GM12864 (cell line): ENCODE measurements at regions not wholly inside any gene's neighbourhood (a gene's known extent, or its start where the extent isn't known, plus 50 kb on each side); places are given as distances from the start of the nearest gene placed in this dataset.

ENCODE experiments used
- DNase-seq: peaks from one replicate; pipeline ENCODE4 v3.0.0-alpha.2; 2011; ENCODE audit warnings: low read depth
- H3K4me3 ChIP-seq: 2 replicates; pipeline ENCODE4 v1.5.1; 2011; ENCODE audit warnings: mild to moderate bottlenecking, low read depth, low read length, control low read depth
- TF ChIP-seq, protein P1 (sequence below): IDR thresholded peaks from 2 replicates; pipeline ENCODE4 v1.5.1; 2011; ENCODE audit warnings: low read depth, mild to moderate bottlenecking, moderate library complexity, low read length, control low read depth, inconsistent platforms; ENCODE audit errors: missing control alignments

- DNase-seq = no peak
- H3K4me3 ChIP-seq = no peak overlapping the region
- TF ChIP-seq, protein P1, sequence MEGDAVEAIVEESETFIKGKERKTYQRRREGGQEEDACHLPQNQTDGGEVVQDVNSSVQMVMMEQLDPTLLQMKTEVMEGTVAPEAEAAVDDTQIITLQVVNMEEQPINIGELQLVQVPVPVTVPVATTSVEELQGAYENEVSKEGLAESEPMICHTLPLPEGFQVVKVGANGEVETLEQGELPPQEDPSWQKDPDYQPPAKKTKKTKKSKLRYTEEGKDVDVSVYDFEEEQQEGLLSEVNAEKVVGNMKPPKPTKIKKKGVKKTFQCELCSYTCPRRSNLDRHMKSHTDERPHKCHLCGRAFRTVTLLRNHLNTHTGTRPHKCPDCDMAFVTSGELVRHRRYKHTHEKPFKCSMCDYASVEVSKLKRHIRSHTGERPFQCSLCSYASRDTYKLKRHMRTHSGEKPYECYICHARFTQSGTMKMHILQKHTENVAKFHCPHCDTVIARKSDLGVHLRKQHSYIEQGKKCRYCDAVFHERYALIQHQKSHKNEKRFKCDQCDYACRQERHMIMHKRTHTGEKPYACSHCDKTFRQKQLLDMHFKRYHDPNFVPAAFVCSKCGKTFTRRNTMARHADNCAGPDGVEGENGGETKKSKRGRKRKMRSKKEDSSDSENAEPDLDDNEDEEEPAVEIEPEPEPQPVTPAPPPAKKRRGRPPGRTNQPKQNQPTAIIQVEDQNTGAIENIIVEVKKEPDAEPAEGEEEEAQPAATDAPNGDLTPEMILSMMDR = no peak
These were observed 54.0 kb upstream of the RBFOX1 start for GRCh38 chr16:7278636-7279035.

DNA sequence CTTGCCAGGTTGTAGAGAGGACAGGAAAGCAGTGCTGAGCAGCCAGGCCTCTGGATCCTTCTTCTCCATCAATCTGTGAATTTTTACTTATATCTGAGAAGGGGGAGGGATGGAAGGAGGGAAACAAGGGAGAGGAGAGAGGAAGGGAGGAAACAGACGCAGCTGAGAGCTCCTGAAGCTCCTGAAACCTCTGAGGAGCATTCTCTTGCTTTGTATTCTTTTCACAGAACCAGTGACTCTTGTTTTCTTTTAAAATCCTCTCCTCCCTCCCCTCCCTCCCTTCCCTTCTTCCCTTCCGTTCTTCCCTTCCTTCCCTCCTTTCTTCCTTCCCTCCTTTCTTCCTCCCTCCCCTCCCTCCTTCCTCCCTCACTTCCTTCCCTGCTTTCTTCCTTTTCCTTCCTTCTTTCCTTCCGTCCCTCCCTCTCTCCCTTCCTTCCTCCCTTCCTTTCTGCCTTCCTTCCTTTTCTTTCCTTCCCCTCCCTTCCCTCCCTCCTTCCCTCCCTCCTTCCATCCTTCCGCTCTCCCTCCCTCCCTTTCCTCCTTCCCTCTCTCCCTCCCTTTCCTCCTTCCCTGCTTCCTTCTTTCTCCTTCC lies 60.0 kb upstream of the RBFOX1 start:
- DNase-seq = no peak
- H3K4me3 ChIP-seq = no peak overlapping the region
- TF ChIP-seq, protein P1 = no peak

- H3K4me3 ChIP-seq = no peak overlapping the region
- DNase-seq = no peak
- TF ChIP-seq, protein P1 = no peak
These were observed 61.2 kb upstream of the RBFOX1 start for GRCh38 chr16:7271486-7271885.

GRCh38 chr16:7270823-7271222 lies 61.8 kb upstream of the RBFOX1 start:
- TF ChIP-seq, protein P1 = no peak
- DNase-seq = no peak
- no peak overlapping the region for H3K4me3 ChIP-seq

GRCh38 chr16:7270006-7270405 lies 62.6 kb upstream of the RBFOX1 start:
- no peak for DNase-seq
- H3K4me3 ChIP-seq = no peak overlapping the region
- TF ChIP-seq, protein P1 = no peak

GRCh38 chr16:7268182-7268581 lies 64.5 kb upstream of the RBFOX1 start:
- no peak overlapping the region for H3K4me3 ChIP-seq
- TF ChIP-seq, protein P1 = peak; percentile 55
- no peak for DNase-seq

DNA sequence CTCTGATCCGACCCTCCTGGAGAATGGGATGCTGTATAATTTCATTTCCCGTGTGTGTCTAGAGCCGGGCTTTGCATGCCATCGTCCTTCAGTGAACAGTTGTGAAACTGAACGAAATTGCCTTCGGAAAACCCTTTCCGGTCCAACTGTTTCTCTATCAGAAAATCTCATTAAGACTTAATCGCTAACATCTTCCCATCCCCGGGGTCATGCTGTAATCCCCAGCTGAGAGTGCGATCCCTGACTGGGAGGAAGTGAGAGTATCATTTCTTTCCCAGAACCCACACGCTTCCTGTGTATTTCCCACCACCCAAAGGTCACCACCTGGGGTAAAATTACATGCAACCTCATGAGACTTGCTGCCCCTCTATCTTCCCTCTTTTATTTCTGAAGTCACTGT lies 75.6 kb upstream of the RBFOX1 start:
- no peak for DNase-seq
- TF ChIP-seq, protein P1 = no peak
- H3K4me3 ChIP-seq = no peak overlapping the region
